B cell (primary cell): ENCODE measurements at regions not wholly inside any gene's neighbourhood (a gene's known extent, or its start where the extent isn't known, plus 50 kb on each side); places are given as distances from the start of the nearest gene placed in this dataset.

Source experiments
- ATAC-seq: fragments of 200-7000 bp; cut with Tn5 transposase; one replicate; pipeline ENCODE4 v1.10.0; 2021; ENCODE audit warnings: low read depth, mild to moderate bottlenecking, moderate number of reproducible peaks, moderate library complexity
- CTCF ChIA-PET: fragments of 350-600 bp; sonication (Branson Sonifier 250); formaldehyde crosslinking; loops from one replicate; lab custom pipeline; 2021; ENCODE audit warnings: antibody characterized with exemption, inconsistent platforms; lab: Charles Lee
- POLR2A ChIA-PET: fragments of 350-600 bp; sonication (Branson Sonifier 250); formaldehyde crosslinking; loops from one replicate; lab custom pipeline; 2021; ENCODE audit warnings: antibody characterized with exemption; lab: Charles Lee
- DNase-seq: peaks from one replicate; pipeline ENCODE4 v3.0.0; 2013
- H2AFZ ChIP-seq: 2 replicates; pipeline ENCODE4 v1.6.1; 2012; ENCODE audit warnings: mild to moderate bottlenecking, low read depth, low read length; ENCODE audit not compliant: insufficient read depth, poor library complexity, severe bottlenecking
- H3K27ac ChIP-seq, 2 donors: 1 replicate in 1 of 2; 2 replicates in 1 of 2; pipeline ENCODE4 v1.5.1; 2012 to 2013; ENCODE audit warnings: low read length in 2 of 2, mild to moderate bottlenecking in 2 of 2, moderate library complexity in 1 of 2
- H3K27me3 ChIP-seq, 4 experiments: fragments of 200-600 bp in 1 of 4; sonication (generic) in 1 of 4; replicated peaks in 1 of 4; 1 replicate in 2 of 4; 2 replicates in 2 of 4; pipeline versions ENCODE4 v1.6.1 to v1.7.0; 2013 to 2016; ENCODE audit warnings: low read length in 3 of 4, mild to moderate bottlenecking in 2 of 4, mixed read lengths in 1 of 4, moderate library complexity in 1 of 4; ENCODE audit not compliant: insufficient read depth in 4 of 4, control insufficient read depth in 3 of 4; ENCODE audit errors: control extremely low read depth in 1 of 4
- H3K36me3 ChIP-seq, 2 experiments: replicated peaks in 1 of 2; 1 replicate in 1 of 2; 2 replicates in 1 of 2; pipeline versions ENCODE4 v1.6.1 to v1.7.1; 2013; ENCODE audit warnings: low read length in 1 of 2; ENCODE audit not compliant: insufficient read depth in 2 of 2, control insufficient read depth in 1 of 2; ENCODE audit errors: control extremely low read depth in 1 of 2, extremely low read depth in 1 of 2
- H3K4me1 ChIP-seq, 2 donors: fragments of 200-600 bp in 1 of 2; sonication (generic) in 1 of 2; 1 replicate in 1 of 2; 2 replicates in 1 of 2; pipeline versions ENCODE4 v1.5.1 to v1.6.1; 2013 to 2017; ENCODE audit warnings: low read length in 2 of 2; ENCODE audit not compliant: control insufficient read depth in 2 of 2, insufficient read depth in 2 of 2
- H3K4me2 ChIP-seq: replicated peaks from 2 replicates; pipeline ENCODE3; 2012; ENCODE audit warnings: mild to moderate bottlenecking, low read depth, low read length; ENCODE audit not compliant: poor library complexity, severe bottlenecking
- H3K4me3 ChIP-seq, 5 experiments: fragments of 200-600 bp in 1 of 5; sonication (generic) in 1 of 5; 1 replicate in 3 of 5; 2 replicates in 2 of 5; pipeline versions ENCODE4 v1.5.1 to v1.7.0; 2011 to 2016; ENCODE audit warnings: low read length in 4 of 5, mild to moderate bottlenecking in 4 of 5, low read depth in 2 of 5, control low read depth in 1 of 5, moderate library complexity in 1 of 5; ENCODE audit not compliant: insufficient read depth in 1 of 5; ENCODE audit errors: control extremely low read depth in 1 of 5, extremely low read depth in 1 of 5
- H3K79me2 ChIP-seq: fragments of 200-600 bp; sonication (generic); one replicate; pipeline ENCODE4 v1.6.0; 2016; ENCODE audit warnings: low read length; ENCODE audit not compliant: control insufficient read depth, insufficient read depth
- H3K9ac ChIP-seq: fragments of 200-600 bp; sonication (generic); 2 replicates; pipeline ENCODE4 v1.6.1; 2017; ENCODE audit warnings: mild to moderate bottlenecking, low read length, moderate library complexity
- H3K9me3 ChIP-seq, 3 donors: one replicate each; pipeline versions ENCODE4 v1.6.1 to v1.7.1; 2013; ENCODE audit warnings: low read length in 2 of 3; ENCODE audit not compliant: control insufficient read depth in 2 of 3, insufficient read depth in 1 of 3; ENCODE audit errors: control extremely low read depth in 1 of 3
- H4K20me1 ChIP-seq: 2 replicates; pipeline ENCODE4 v1.6.0; 2012; ENCODE audit warnings: mild to moderate bottlenecking, low read length; ENCODE audit not compliant: insufficient read depth, control insufficient read depth, poor library complexity, severe bottlenecking
- H3K27ac Mint-ChIP-seq: one replicate; pipeline ENCODE4 v1.8.0; 2021; ENCODE audit warnings: mixed read lengths
- H3K27me3 Mint-ChIP-seq: one replicate; pipeline ENCODE4 v1.8.0; 2021; ENCODE audit warnings: mixed read lengths
- H3K4me1 Mint-ChIP-seq: one replicate; pipeline ENCODE4 v1.8.0; 2021; ENCODE audit warnings: mixed read lengths
- H3K4me3 Mint-ChIP-seq: one replicate; pipeline ENCODE4 v1.8.0; 2021; ENCODE audit warnings: mixed read lengths
- H3K9me3 Mint-ChIP-seq: one replicate; pipeline ENCODE4 v1.8.0; 2022; ENCODE audit warnings: mixed read lengths; ENCODE audit not compliant: insufficient read depth
- EZH2 ChIP-seq: IDR thresholded peaks from 2 replicates; pipeline ENCODE4 v1.6.1; 2012; ENCODE audit warnings: borderline replicate concordance, low read depth, mild to moderate bottlenecking, moderate library complexity, low read length; ENCODE audit not compliant: insufficient read depth, poor library complexity, severe bottlenecking
- WGBS: methylation state at CpG from one replicate; pipeline ENCODE4 v1.1.5; 2013; ENCODE audit warnings: missing lambda C conversion rate; ENCODE audit not compliant: insufficient coverage; 5-methylcytosine and 5-hydroxymethylcytosine counted together
- intact Hi-C: fragments of 100-400 bp; cut with micrococcal nuclease; formaldehyde crosslinking; loops from one replicate; pipeline ENCODE4 v1.10.0; 2022
- TF ChIP-seq, protein P1 (sequence below): fragments of 200-600 bp; IDR thresholded peaks from one replicate; pipeline ENCODE4 v1.8.0; 2022; ENCODE audit warnings: antibody characterized with exemption, mild to moderate bottlenecking

DNA sequence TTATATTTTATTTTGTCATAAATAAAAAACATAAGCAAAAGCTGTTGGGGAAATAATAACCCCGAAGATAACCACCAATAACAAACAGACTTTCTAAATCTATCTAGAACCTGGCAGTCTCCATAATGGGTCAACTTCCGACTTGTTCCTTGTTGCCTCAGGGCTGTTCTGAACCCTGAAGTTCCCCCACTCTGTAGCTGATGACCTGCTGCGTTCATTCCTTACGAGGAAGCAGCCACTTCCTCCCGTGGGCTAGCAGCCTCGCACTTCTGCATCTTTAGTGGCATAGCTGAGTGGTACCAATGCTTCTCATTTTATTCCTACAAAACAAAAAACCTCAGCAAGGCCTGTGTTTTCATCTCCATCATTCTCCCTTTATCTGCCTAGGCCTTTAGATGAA lies 103.0 kb downstream of the PLEKHG1 start:
- Mint-ChIP-seq H3K27ac (peak overlapping the region; percentile 79), H3K9me3 (no peaks in the 10 kb centered on the region), H3K4me3 (peak overlapping the region; percentile 65), H3K4me1 (peaks cover 83% of the 10 kb centered on the region), H3K27me3 (no peaks in the 10 kb centered on the region)
- Histone ChIP-seq H3K4me3 (no peak overlapping the region), H3K27me3 (no peaks in the 10 kb centered on the region), H3K4me1 (peaks cover 78 to 88% of the 10 kb centered on the region in 2 donors), H3K9ac (no peak overlapping the region), H2AFZ (peak overlapping the region; percentile 12), H3K27ac (peak overlapping the region; percentile 65 to 80), H3K36me3 (peaks cover 2 to 9% of the 10 kb centered on the region in 2 experiments), H3K79me2 (peaks cover 97% of the 10 kb centered on the region), H3K9me3 (no peaks in the 10 kb centered on the region), H4K20me1 (peaks cover 6% of the 10 kb centered on the region), H3K4me2 (peak overlapping the region; percentile 49)
- ATAC-seq, result peak; percentile 81
- TF ChIP-seq, protein P1, sequence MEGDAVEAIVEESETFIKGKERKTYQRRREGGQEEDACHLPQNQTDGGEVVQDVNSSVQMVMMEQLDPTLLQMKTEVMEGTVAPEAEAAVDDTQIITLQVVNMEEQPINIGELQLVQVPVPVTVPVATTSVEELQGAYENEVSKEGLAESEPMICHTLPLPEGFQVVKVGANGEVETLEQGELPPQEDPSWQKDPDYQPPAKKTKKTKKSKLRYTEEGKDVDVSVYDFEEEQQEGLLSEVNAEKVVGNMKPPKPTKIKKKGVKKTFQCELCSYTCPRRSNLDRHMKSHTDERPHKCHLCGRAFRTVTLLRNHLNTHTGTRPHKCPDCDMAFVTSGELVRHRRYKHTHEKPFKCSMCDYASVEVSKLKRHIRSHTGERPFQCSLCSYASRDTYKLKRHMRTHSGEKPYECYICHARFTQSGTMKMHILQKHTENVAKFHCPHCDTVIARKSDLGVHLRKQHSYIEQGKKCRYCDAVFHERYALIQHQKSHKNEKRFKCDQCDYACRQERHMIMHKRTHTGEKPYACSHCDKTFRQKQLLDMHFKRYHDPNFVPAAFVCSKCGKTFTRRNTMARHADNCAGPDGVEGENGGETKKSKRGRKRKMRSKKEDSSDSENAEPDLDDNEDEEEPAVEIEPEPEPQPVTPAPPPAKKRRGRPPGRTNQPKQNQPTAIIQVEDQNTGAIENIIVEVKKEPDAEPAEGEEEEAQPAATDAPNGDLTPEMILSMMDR, result no peak
- TF ChIP-seq EZH2, result no peak
- DNase-seq, result peak; percentile 76
- ChIA-PET CTCF (interaction anchor here (0.6 to 2.0 kb wide), 6 partner anchors 13 to 284 kb away, joined by 3 to 7 read pairs (median 4); partner anchors contain the start of gene PLEKHG1), POLR2A (interaction anchor here (1.2 to 1.3 kb wide), 2 partner anchors 102 to 104 kb away, joined by 3 to 7 read pairs; partner anchors contain the start of gene PLEKHG1)
- 0% methylated on average over 5 of the region's 6 CpGs for WGBS
- intact Hi-C loops, result loop anchor here (2.0 kb wide), 1 partner anchor 18 kb away; no protein-coding TSS in a partner anchor

DNA sequence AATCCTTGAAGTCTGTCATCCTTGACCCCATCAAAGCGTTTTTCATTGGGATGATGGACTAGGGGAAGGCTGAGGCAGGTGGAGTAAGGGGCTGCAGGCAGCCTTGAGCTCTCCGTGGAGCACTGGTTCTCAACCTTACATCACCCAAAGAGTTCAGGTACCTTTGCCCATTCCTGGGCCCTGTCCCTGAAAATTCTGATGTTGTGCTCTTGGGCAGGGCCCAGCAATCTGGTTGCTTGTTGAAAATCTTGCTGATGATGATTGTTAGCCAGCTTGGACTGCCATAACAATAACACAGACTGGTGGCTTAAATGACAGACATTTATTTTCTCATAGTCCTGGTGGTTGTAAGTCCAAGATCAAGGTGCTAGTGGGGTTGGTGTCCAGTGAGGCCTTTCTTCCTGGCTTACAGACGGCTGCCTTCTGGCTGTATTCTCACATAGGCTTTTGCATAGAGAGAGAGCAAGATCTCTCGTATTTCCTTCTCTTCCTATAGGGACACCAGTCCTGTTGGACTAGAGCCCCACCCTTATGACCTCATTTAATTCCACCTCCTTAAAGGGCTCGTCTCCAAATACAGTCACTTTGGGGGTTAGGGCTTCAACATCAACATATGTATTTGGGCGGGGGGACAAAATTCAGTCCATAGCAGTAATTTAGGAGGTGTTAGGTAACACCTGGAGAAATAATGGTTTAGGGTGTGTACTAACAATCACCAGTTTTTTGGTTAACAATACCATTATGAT lies 104.9 kb downstream of the PLEKHG1 start:
- no peaks in the 10 kb centered on the region for H3K27me3 ChIP-seq
- H3K4me2 ChIP-seq, result no peak overlapping the region
- Mint-ChIP-seq H3K27me3 (no peaks in the 10 kb centered on the region), H3K27ac (peak overlapping the region; percentile 41), H3K4me3 (peak overlapping the region; percentile 7), H3K9me3 (no peaks in the 10 kb centered on the region), H3K4me1 (peaks cover 76% of the 10 kb centered on the region)
- peak overlapping the region in 1 of 2 donors; percentile 80 for H3K27ac ChIP-seq
- H3K4me1 ChIP-seq, result peaks cover 68 to 79% of the 10 kb centered on the region in 2 donors
- H3K9me3 ChIP-seq, result no peaks in the 10 kb centered on the region
- ATAC-seq (no peak), DNase-seq (no peak)
- H3K36me3 ChIP-seq, result peaks cover 5 to 9% of the 10 kb centered on the region in 2 experiments
- peaks cover 25% of the 10 kb centered on the region for H4K20me1 ChIP-seq
- ChIA-PET CTCF (interaction anchor here (1.4 kb wide), 1 partner anchor 287 kb away, joined by 3 read pairs; no protein-coding TSS in a partner anchor), POLR2A (no interaction called here)
- intact Hi-C loops, result no loop called here
- TF ChIP-seq EZH2, result no peak
- TF ChIP-seq, protein P1, result no peak
- H3K9ac ChIP-seq, result no peak overlapping the region
- peaks cover 97% of the 10 kb centered on the region for H3K79me2 ChIP-seq
- no CpG with 5 or more reads among the region's 6 CpGs for WGBS
- no peak overlapping the region for H3K4me3 ChIP-seq
- H2AFZ ChIP-seq, result no peak overlapping the region
